ENCODE measurements at regions not wholly inside any gene's neighbourhood (a gene's known extent, or its start where the extent isn't known, plus 50 kb on each side); places are given as distances from the start of the nearest gene placed in this dataset.

- no peak overlapping the region for H3K4me3 Mint-ChIP-seq
- TF ChIP-seq EZH2 (IDR thresholded peaks at IDR 0.05) = no peak
- no peak for TF ChIP-seq CTCF (IDR thresholded peaks at IDR 0.05)
- no peak for TF ChIP-seq EZH2phosphoT487 (IDR thresholded peaks at IDR 0.05)
- Histone ChIP-seq H2AFZ (replicated peaks) (no peak overlapping the region), H3K9me3 (ENCODE audit: low read depth) (no peaks in the 10 kb centered on the region), H3F3A (ENCODE audit: low read depth) (no peaks in the 10 kb centered on the region), H3K4me3 (no peak overlapping the region), H3K4me1 (no peaks in the 10 kb centered on the region), H3K79me2 (ENCODE audit: low read depth) (no peaks in the 10 kb centered on the region), H3K36me3 (no peaks in the 10 kb centered on the region), H3K4me2 (no peak overlapping the region), H3K9ac (no peak overlapping the region), H4K20me1 (ENCODE audit: low read depth) (no peaks in the 10 kb centered on the region), H3K27me3 (no peaks in the 10 kb centered on the region), H3K27ac (no peak overlapping the region)
- H3K9me3 Mint-ChIP-seq = no peaks in the 10 kb centered on the region
- H3K4me1 Mint-ChIP-seq = peaks cover 10% of the 10 kb centered on the region
- DNase-seq (ENCODE audit: low spot score) = no peak
- no peak overlapping the region for H3K27ac Mint-ChIP-seq
- H3K27me3 Mint-ChIP-seq (ENCODE audit: insufficient read depth, low read depth) = no peaks in the 10 kb centered on the region
- H3K36me3 Mint-ChIP-seq = no peaks in the 10 kb centered on the region
Measured at GRCh38 chr12:42701084-42701483, 111.5 kb upstream of the PRICKLE1 start.

GRCh38 chr12:42698213-42698612 is 108.7 kb upstream of the PRICKLE1 start:
- Histone ChIP-seq H2AFZ (replicated peaks) (no peak overlapping the region), H3F3A (ENCODE audit: low read depth) (no peaks in the 10 kb centered on the region), H3K4me3 (no peak overlapping the region), H3K4me1 (no peaks in the 10 kb centered on the region), H3K9ac (no peak overlapping the region), H3K4me2 (no peak overlapping the region), H4K20me1 (ENCODE audit: low read depth) (no peaks in the 10 kb centered on the region), H3K9me3 (ENCODE audit: low read depth) (no peaks in the 10 kb centered on the region), H3K27me3 (no peaks in the 10 kb centered on the region), H3K27ac (no peak overlapping the region), H3K36me3 (no peaks in the 10 kb centered on the region), H3K79me2 (ENCODE audit: low read depth) (no peaks in the 10 kb centered on the region)
- no peaks in the 10 kb centered on the region for H3K36me3 Mint-ChIP-seq
- H3K4me3 Mint-ChIP-seq = no peak overlapping the region
- no peak for DNase-seq (ENCODE audit: low spot score)
- no peaks in the 10 kb centered on the region for H3K9me3 Mint-ChIP-seq
- H3K4me1 Mint-ChIP-seq = peaks cover 10% of the 10 kb centered on the region
- TF ChIP-seq EZH2 (IDR thresholded peaks at IDR 0.05) = no peak
- no peak for TF ChIP-seq CTCF (IDR thresholded peaks at IDR 0.05)
- no peak for TF ChIP-seq EZH2phosphoT487 (IDR thresholded peaks at IDR 0.05)
- no peak overlapping the region for H3K27ac Mint-ChIP-seq
- H3K27me3 Mint-ChIP-seq (ENCODE audit: insufficient read depth, low read depth) = no peaks in the 10 kb centered on the region

DNA sequence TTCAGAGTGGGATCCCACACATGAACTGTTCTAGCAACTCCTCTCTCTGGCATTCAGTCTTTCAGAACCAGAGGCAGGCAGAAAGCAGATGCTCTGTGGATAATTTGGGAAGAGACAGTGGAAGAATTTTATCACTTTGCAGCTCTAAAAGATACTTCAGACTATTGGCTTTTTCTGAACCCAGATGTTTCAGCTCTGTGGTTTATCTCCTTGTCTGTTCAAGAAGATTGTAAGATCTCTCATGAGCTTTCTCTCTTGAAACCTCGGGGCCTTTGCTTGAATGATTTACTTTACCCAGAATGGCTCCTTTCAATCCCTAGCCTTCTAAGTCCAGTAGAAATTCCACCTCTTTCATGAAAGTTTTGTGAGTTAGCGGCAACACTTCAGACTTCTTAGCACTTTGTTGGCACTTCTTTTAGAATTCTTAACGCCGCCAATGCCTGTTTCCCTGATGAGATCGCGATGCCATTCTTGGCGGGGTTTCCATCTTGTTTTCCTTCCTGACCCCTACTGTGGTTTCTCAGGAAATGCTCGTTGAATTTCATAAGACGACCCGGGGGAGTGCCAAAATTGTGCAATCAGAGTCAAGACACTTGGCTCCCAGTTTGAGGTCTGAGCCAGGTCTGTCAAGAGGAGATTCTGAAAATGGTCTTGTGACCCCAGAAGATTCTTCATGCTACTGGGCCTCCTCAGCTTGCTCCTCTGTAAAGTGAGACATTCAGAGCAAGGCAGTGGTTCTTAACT is 107.0 kb upstream of the PRICKLE1 start:
- no peaks in the 10 kb centered on the region for H4K20me1 ChIP-seq (ENCODE audit: low read depth)
- no peak overlapping the region for H2AFZ ChIP-seq (replicated peaks)

More for the DNA sequence above, 107.0 kb upstream of the PRICKLE1 start:
- Mint-ChIP-seq H3K27ac (no peak overlapping the region), H3K4me3 (no peak overlapping the region), H3K9me3 (no peaks in the 10 kb centered on the region), H3K27me3 (ENCODE audit: insufficient read depth, low read depth) (no peaks in the 10 kb centered on the region), H3K36me3 (no peaks in the 10 kb centered on the region), H3K4me1 (peaks cover 10% of the 10 kb centered on the region)
- Histone ChIP-seq H3K9ac (no peak overlapping the region), H3K27me3 (no peaks in the 10 kb centered on the region), H3K4me3 (no peak overlapping the region), H3F3A (ENCODE audit: low read depth) (no peaks in the 10 kb centered on the region), H3K27ac (no peak overlapping the region), H3K79me2 (ENCODE audit: low read depth) (no peaks in the 10 kb centered on the region), H3K4me1 (peaks cover 8% of the 10 kb centered on the region), H3K4me2 (no peak overlapping the region), H3K9me3 (ENCODE audit: low read depth) (no peaks in the 10 kb centered on the region), H3K36me3 (no peaks in the 10 kb centered on the region)
- no peak for DNase-seq (ENCODE audit: low spot score)
- TF ChIP-seq EZH2 (IDR thresholded peaks at IDR 0.05) = no peak
- TF ChIP-seq CTCF (IDR thresholded peaks at IDR 0.05) = no peak
- TF ChIP-seq EZH2phosphoT487 (IDR thresholded peaks at IDR 0.05) = no peak
